OCI-LY1 (cell line): ENCODE measurements at regions not wholly inside any gene's neighbourhood (a gene's known extent, or its start where the extent isn't known, plus 50 kb on each side); places are given as distances from the start of the nearest gene placed in this dataset.

Experiments
- EZH2 ChIP-seq: fragments of 200-600 bp; sonication (generic), shearing (Covaris generic); IDR thresholded peaks from 2 replicates; pipeline ENCODE4 v1.8.0; 2017; ENCODE audit warnings: borderline replicate concordance, mixed run types, mild to moderate bottlenecking, antibody characterized with exemption, low read length, moderate library complexity, mixed read lengths
- TF ChIP-seq, protein P1 (sequence below): fragments of 200-600 bp; sonication (generic), shearing (Covaris generic); IDR thresholded peaks from 2 replicates; pipeline ENCODE4 v1.5.1; 2017; ENCODE audit warnings: mild to moderate bottlenecking, antibody characterized with exemption, low read length, moderate library complexity, mixed read lengths

GRCh38 chr6:111994791-111995190 is 59.1 kb upstream of the CCN6 start:
- TF ChIP-seq, protein P1, sequence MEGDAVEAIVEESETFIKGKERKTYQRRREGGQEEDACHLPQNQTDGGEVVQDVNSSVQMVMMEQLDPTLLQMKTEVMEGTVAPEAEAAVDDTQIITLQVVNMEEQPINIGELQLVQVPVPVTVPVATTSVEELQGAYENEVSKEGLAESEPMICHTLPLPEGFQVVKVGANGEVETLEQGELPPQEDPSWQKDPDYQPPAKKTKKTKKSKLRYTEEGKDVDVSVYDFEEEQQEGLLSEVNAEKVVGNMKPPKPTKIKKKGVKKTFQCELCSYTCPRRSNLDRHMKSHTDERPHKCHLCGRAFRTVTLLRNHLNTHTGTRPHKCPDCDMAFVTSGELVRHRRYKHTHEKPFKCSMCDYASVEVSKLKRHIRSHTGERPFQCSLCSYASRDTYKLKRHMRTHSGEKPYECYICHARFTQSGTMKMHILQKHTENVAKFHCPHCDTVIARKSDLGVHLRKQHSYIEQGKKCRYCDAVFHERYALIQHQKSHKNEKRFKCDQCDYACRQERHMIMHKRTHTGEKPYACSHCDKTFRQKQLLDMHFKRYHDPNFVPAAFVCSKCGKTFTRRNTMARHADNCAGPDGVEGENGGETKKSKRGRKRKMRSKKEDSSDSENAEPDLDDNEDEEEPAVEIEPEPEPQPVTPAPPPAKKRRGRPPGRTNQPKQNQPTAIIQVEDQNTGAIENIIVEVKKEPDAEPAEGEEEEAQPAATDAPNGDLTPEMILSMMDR = no peak
- no peak for TF ChIP-seq EZH2
